ENCODE measurements at regions not wholly inside any gene's neighbourhood (a gene's known extent, or its start where the extent isn't known, plus 50 kb on each side); places are given as distances from the start of the nearest gene placed in this dataset.

- Histone ChIP-seq H3K79me2 (ENCODE audit: insufficient read depth, low read length) (no peaks in the 10 kb centered on the region), H3K27me3 (ENCODE audit: insufficient read depth, low read length) (no peaks in the 10 kb centered on the region), H3K9me2 (ENCODE audit: insufficient read depth) (no peaks in the 10 kb centered on the region), H3K4me3 (replicated peaks in 1 of 2; ENCODE audit: low read depth in 1 of 2, low read length in 2 of 2) (no peak overlapping the region), H3K9ac (ENCODE audit: low read length) (no peak overlapping the region), H3K4me1 (ENCODE audit: control insufficient read depth in 1 of 2, insufficient read depth in 2 of 2, low read length in 2 of 2) (peaks cover 0 to 4% of the 10 kb centered on the region in 2 experiments; a peak in 1 of 4 replicates), H3K9me3 (ENCODE audit: control insufficient read depth in 1 of 2, insufficient read depth in 1 of 2, low read depth in 1 of 2, low read length in 2 of 2) (no peaks in the 10 kb centered on the region), H4K20me1 (ENCODE audit: insufficient read depth) (no peaks in the 10 kb centered on the region), H2AFZ (ENCODE audit: low read depth, low read length, poor library complexity, severe bottlenecking) (no peak overlapping the region), H3K36me3 (ENCODE audit: control insufficient read depth in 1 of 2, insufficient read depth in 2 of 2, low read length in 2 of 2) (no peaks in the 10 kb centered on the region), H3K27ac (ENCODE audit: low read depth, low read length) (no peak overlapping the region), H3K4me2 (ENCODE audit: low read length) (no peak overlapping the region)
- DNase-seq (ENCODE audit: low read depth, low spot score) (no peak), ATAC-seq (no peak)
- ChIA-PET RAD21 (ENCODE audit: low non-redundant PET in 1 of 2, low total read pairs in 2 of 2, uncharacterized antibody in 2 of 2, unreplicated experiment in 2 of 2) (no interaction called here), CTCF (no interaction called here), POLR2A (no interaction called here)
- TF ChIP-seq, protein P1, sequence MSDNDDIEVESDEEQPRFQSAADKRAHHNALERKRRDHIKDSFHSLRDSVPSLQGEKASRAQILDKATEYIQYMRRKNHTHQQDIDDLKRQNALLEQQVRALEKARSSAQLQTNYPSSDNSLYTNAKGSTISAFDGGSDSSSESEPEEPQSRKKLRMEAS (IDR thresholded peaks at IDR 0.05), result no peak
- TF ChIP-seq YY1 (IDR thresholded peaks at IDR 0.05; ENCODE audit: extremely low read depth, insufficient replicate concordance, low read depth, low read length) (no peak), SRF (IDR thresholded peaks at IDR 0.05; ENCODE audit: low read depth) (no peak), RAD21 (IDR thresholded peaks at IDR 0.05; ENCODE audit: low read depth) (no peak), ZFX (IDR thresholded peaks at IDR 0.05) (no peak), POLR2A (IDR thresholded peaks at IDR 0.05; ENCODE audit: borderline replicate concordance, extremely low read depth, insufficient read depth, insufficient read length) (no peak), ATF3 (IDR thresholded peaks at IDR 0.05) (no peak)
- TF ChIP-seq, protein P2, sequence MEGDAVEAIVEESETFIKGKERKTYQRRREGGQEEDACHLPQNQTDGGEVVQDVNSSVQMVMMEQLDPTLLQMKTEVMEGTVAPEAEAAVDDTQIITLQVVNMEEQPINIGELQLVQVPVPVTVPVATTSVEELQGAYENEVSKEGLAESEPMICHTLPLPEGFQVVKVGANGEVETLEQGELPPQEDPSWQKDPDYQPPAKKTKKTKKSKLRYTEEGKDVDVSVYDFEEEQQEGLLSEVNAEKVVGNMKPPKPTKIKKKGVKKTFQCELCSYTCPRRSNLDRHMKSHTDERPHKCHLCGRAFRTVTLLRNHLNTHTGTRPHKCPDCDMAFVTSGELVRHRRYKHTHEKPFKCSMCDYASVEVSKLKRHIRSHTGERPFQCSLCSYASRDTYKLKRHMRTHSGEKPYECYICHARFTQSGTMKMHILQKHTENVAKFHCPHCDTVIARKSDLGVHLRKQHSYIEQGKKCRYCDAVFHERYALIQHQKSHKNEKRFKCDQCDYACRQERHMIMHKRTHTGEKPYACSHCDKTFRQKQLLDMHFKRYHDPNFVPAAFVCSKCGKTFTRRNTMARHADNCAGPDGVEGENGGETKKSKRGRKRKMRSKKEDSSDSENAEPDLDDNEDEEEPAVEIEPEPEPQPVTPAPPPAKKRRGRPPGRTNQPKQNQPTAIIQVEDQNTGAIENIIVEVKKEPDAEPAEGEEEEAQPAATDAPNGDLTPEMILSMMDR (IDR thresholded peaks at IDR 0.05 in 2 of 3, conservative IDR thresholded peaks at IDR 0.05 in 1 of 3; ENCODE audit: borderline replicate concordance in 1 of 3, insufficient read depth in 1 of 3, low read depth in 2 of 3, low read length in 2 of 3), result no peak
- intact Hi-C loops (cut with micrococcal nuclease), result no loop called here
- no TSS peak for BruUV-seq (replicated peaks)
These were observed 109.2 kb downstream of the EVX1 start for GRCh38 chr7:27351786-27352185.
